ENCODE measurements at regions not wholly inside any gene's neighbourhood (a gene's known extent, or its start where the extent isn't known, plus 50 kb on each side); places are given as distances from the start of the nearest gene placed in this dataset.

DNA sequence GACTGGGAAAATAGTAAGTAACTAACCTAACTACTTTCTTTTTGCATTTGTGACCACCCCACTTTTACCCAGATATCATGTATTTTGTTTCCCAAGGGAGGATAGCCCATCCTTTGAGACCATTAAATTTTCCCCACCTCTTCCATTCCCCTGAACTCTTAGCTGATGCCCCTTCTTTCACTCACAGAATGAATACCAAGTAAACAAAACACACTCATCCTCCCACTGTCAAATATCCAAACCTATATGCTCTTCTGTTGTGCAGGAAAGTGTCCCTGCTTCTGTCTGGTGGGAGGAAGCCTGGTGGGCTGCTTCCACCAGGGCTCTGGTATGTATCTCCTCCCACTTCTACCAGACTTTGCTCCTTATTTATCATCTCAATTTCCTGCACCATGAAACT is 64.6 kb upstream of the PARD3B start:
- no peak for TF ChIP-seq POLR2A (IDR thresholded peaks at IDR 0.05; ENCODE audit: borderline replicate concordance, extremely low read depth, insufficient read depth, insufficient read length)
- no peak for TF ChIP-seq YY1 (IDR thresholded peaks at IDR 0.05; ENCODE audit: extremely low read depth, insufficient replicate concordance, low read depth, low read length)
- TF ChIP-seq, protein P1, sequence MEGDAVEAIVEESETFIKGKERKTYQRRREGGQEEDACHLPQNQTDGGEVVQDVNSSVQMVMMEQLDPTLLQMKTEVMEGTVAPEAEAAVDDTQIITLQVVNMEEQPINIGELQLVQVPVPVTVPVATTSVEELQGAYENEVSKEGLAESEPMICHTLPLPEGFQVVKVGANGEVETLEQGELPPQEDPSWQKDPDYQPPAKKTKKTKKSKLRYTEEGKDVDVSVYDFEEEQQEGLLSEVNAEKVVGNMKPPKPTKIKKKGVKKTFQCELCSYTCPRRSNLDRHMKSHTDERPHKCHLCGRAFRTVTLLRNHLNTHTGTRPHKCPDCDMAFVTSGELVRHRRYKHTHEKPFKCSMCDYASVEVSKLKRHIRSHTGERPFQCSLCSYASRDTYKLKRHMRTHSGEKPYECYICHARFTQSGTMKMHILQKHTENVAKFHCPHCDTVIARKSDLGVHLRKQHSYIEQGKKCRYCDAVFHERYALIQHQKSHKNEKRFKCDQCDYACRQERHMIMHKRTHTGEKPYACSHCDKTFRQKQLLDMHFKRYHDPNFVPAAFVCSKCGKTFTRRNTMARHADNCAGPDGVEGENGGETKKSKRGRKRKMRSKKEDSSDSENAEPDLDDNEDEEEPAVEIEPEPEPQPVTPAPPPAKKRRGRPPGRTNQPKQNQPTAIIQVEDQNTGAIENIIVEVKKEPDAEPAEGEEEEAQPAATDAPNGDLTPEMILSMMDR (IDR thresholded peaks at IDR 0.05 in 2 of 3, conservative IDR thresholded peaks at IDR 0.05 in 1 of 3; ENCODE audit: borderline replicate concordance in 1 of 3, insufficient read depth in 1 of 3, low read depth in 2 of 3, low read length in 2 of 3), result no peak
- no peak for TF ChIP-seq EZH2phosphoT487 (IDR thresholded peaks at IDR 0.05; ENCODE audit: borderline replicate concordance)
- no peak for TF ChIP-seq ZNF274 (IDR thresholded peaks at IDR 0.05; ENCODE audit: low read depth, low read length)
- no peak for TF ChIP-seq POLR2AphosphoS5 (IDR thresholded peaks at IDR 0.05; ENCODE audit: low read depth, low read length)
- TF ChIP-seq EZH2 (IDR thresholded peaks at IDR 0.05), result no peak
- no peak for TF ChIP-seq FOSL1 (IDR thresholded peaks at IDR 0.05; ENCODE audit: low read depth)
- TF ChIP-seq, protein P2, sequence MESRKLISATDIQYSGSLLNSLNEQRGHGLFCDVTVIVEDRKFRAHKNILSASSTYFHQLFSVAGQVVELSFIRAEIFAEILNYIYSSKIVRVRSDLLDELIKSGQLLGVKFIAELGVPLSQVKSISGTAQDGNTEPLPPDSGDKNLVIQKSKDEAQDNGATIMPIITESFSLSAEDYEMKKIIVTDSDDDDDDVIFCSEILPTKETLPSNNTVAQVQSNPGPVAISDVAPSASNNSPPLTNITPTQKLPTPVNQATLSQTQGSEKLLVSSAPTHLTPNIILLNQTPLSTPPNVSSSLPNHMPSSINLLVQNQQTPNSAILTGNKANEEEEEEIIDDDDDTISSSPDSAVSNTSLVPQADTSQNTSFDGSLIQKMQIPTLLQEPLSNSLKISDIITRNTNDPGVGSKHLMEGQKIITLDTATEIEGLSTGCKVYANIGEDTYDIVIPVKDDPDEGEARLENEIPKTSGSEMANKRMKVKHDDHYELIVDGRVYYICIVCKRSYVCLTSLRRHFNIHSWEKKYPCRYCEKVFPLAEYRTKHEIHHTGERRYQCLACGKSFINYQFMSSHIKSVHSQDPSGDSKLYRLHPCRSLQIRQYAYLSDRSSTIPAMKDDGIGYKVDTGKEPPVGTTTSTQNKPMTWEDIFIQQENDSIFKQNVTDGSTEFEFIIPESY (IDR thresholded peaks at IDR 0.05; ENCODE audit: extremely low read depth, insufficient replicate concordance, low read length), result no peak
- TF ChIP-seq, protein P3, sequence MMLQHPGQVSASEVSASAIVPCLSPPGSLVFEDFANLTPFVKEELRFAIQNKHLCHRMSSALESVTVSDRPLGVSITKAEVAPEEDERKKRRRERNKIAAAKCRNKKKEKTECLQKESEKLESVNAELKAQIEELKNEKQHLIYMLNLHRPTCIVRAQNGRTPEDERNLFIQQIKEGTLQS (IDR thresholded peaks at IDR 0.05), result no peak
